Thyroid gland (tissue), 4 donors: ENCODE measurements at regions not wholly inside any gene's neighbourhood (a gene's known extent, or its start where the extent isn't known, plus 50 kb on each side); places are given as distances from the start of the nearest gene placed in this dataset.

ENCODE experiments used
- DNase-seq, 2 donors: peaks; one replicate each; pipeline ENCODE4 v3.0.0-alpha.2; 2019
- H3K27ac ChIP-seq, 3 donors: fragments of 200-600 bp; sonication (generic); 1 replicate in 2 of 3; 2 replicates in 1 of 3; pipeline ENCODE4 v1.5.1; 2016 to 2019; ENCODE audit warnings: mild to moderate bottlenecking in 1 of 3, moderate library complexity in 1 of 3
- H3K27me3 ChIP-seq: fragments of 200-600 bp; sonication (generic); one replicate; pipeline ENCODE4 v1.5.1; 2019
- H3K36me3 ChIP-seq, 2 donors: fragments of 200-600 bp; sonication (generic); one replicate each; pipeline ENCODE4 v1.5.1; 2016 to 2019
- H3K4me1 ChIP-seq, 2 donors: fragments of 200-600 bp; sonication (generic); one replicate each; pipeline ENCODE4 v1.5.1; 2017 to 2019
- H3K4me3 ChIP-seq, 3 donors: fragments of 200-600 bp; sonication (generic); replicated peaks in 1 of 3; 1 replicate in 2 of 3; 2 replicates in 1 of 3; pipeline ENCODE4 v1.5.1; 2016; ENCODE audit warnings: mild to moderate bottlenecking in 1 of 3
- H3K9me3 ChIP-seq: fragments of 200-600 bp; sonication (generic); one replicate; pipeline ENCODE4 v1.5.1; 2017
- POLR2A ChIP-seq, 2 donors: fragments of 450-650 bp; IDR thresholded peaks; one replicate each; pipeline ENCODE4 v1.6.1; 2017; ENCODE audit warnings: antibody characterized with exemption in 2 of 2, mild to moderate bottlenecking in 2 of 2, moderate library complexity in 1 of 2
- WGBS, 2 donors: methylation state at CpG; one replicate each; pipeline ENCODE4 v1.1.5; 2017; 5-methylcytosine and 5-hydroxymethylcytosine counted together
- intact Hi-C: fragments of 100-400 bp; cut with DNase I; formaldehyde crosslinking; loops from one replicate; pipeline ENCODE4 v1.15.1; 2023
- TF ChIP-seq, protein P1 (sequence below), 6 experiments: fragments of 200-600 bp in 3 of 6; fragments of 450-650 bp in 3 of 6; sonication (generic) in 3 of 6; IDR thresholded peaks; one replicate each; pipeline ENCODE4 v1.5.1; 2016 to 2019; ENCODE audit warnings: antibody characterized with exemption in 6 of 6, mild to moderate bottlenecking in 2 of 6, inconsistent platforms in 1 of 6, moderate library complexity in 1 of 6

DNA sequence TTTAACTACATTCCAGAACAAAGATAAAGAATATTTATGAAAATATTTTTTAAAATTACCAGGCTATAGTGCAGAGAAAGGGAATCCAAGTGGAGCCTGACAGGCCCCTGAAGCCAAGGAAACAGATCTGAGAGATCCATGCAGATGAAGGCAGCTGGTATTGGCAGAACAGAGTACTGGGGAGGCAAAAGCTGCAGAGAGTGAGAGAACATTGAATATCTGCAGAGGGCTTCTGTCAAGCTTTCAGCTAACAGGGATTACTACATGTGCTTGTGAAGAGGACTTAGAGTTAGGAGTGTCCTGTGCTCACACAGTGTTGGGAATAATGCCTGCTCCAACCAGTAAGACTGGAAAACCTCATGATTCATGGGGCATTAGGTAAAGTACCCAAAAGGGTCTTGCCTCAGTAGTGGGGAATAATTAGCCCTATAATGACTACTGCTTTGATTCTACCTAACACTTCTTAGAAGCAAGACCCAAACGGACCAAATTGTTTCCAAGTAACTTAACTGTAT lies 657.2 kb downstream of the DHX35 start:
- WGBS, 2 donors: 65 to 69% methylated on average over 1 of the region's 1 CpG

DNA sequence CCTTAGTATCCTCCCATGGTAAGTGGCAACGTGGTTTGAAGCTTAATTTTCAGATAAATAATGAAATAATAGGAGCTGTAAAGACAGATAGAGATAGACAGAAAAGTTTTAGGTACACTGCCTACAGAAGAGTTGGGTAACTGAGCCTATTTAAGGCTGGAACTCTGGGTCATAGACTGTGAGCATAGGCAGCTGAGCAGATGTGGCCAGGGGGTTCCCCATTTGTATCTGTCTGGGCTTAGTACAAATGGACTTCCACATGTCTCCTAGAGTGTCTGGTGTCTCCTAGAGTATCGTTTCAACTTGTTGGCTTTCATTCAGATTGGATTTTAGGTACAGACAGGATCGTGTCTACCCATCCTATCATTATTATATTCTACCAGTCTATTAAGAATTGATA lies 649.8 kb downstream of the DHX35 start:
- WGBS, 2 donors: 68 to 77% methylated on average over 3 of the region's 3 CpGs
- no peak for TF ChIP-seq POLR2A (IDR thresholded peaks at IDR 0.05)
- TF ChIP-seq, protein P1, sequence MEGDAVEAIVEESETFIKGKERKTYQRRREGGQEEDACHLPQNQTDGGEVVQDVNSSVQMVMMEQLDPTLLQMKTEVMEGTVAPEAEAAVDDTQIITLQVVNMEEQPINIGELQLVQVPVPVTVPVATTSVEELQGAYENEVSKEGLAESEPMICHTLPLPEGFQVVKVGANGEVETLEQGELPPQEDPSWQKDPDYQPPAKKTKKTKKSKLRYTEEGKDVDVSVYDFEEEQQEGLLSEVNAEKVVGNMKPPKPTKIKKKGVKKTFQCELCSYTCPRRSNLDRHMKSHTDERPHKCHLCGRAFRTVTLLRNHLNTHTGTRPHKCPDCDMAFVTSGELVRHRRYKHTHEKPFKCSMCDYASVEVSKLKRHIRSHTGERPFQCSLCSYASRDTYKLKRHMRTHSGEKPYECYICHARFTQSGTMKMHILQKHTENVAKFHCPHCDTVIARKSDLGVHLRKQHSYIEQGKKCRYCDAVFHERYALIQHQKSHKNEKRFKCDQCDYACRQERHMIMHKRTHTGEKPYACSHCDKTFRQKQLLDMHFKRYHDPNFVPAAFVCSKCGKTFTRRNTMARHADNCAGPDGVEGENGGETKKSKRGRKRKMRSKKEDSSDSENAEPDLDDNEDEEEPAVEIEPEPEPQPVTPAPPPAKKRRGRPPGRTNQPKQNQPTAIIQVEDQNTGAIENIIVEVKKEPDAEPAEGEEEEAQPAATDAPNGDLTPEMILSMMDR (IDR thresholded peaks at IDR 0.05): no peak
- no peaks in the 10 kb centered on the region for H3K4me1 ChIP-seq
- intact Hi-C loops: no loop called here
- no peaks in the 10 kb centered on the region for H3K9me3 ChIP-seq
- H3K27ac ChIP-seq: no peak overlapping the region
- H3K4me3 ChIP-seq: no peak overlapping the region
- no peak for DNase-seq
- H3K27me3 ChIP-seq: no peaks in the 10 kb centered on the region
- H3K36me3 ChIP-seq: no peaks in the 10 kb centered on the region

More for the DNA sequence above, 657.2 kb downstream of the DHX35 start:
- H3K27me3 ChIP-seq: no peaks in the 10 kb centered on the region
- H3K27ac ChIP-seq: no peak overlapping the region
- no peak for TF ChIP-seq POLR2A (IDR thresholded peaks at IDR 0.05)
- TF ChIP-seq, protein P1 (IDR thresholded peaks at IDR 0.05): no peak
- no peak overlapping the region for H3K4me3 ChIP-seq
- no peak for DNase-seq
- no peaks in the 10 kb centered on the region for H3K36me3 ChIP-seq
- intact Hi-C loops: no loop called here
- H3K4me1 ChIP-seq: no peaks in the 10 kb centered on the region
- H3K9me3 ChIP-seq: no peaks in the 10 kb centered on the region

DNA sequence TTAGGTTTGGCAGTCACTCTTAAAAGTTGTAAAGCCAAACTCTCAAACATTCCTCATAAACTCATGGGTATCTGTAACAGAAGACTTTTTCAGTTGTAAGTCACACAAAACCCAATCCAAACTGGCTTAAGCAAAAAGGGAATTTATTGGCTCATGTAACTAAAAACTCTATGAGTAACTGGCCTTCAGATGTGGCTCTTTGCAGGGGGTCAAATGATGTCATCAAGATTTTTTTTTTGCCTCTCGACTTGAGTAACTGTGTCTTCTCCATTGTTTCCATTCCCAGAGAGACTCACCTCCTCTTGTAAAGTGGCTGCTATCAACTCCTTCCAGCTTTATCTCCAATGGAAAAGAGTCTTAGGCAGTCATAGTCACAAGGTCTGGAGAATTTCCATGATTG lies 645.0 kb downstream of the DHX35 start:
- TF ChIP-seq POLR2A (IDR thresholded peaks at IDR 0.05): no peak
- TF ChIP-seq, protein P1 (IDR thresholded peaks at IDR 0.05): no peak
- no peaks in the 10 kb centered on the region for H3K4me1 ChIP-seq
- H3K4me3 ChIP-seq: no peak overlapping the region
- H3K27me3 ChIP-seq: no peaks in the 10 kb centered on the region
- intact Hi-C loops: no loop called here
- DNase-seq: no peak
- no peaks in the 10 kb centered on the region for H3K9me3 ChIP-seq
- H3K36me3 ChIP-seq: no peaks in the 10 kb centered on the region
- H3K27ac ChIP-seq: no peak overlapping the region
- WGBS, 2 donors: 53 to 61% methylated on average over 1 of the region's 1 CpG

DNA sequence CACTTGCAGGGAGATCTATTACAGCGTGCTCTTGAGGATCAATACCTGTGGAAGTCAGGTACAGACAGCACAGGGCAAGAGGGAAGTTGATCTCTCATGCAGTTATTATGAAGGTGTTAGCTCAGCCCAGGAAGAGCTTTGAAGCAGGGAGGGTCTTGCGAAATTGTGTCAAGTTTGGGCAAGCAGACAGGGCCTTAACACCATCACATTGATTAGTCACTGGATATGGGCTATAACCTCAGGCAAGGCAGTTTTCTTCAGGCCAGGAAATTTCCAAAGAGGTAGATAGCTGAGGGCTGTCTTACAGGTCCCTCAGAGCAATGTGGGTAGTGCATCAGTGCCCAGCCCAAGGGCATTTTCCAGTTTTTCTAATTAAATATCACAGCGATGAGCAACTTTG lies 643.8 kb downstream of the DHX35 start:
- no peak overlapping the region for H3K4me3 ChIP-seq
- TF ChIP-seq, protein P1 (IDR thresholded peaks at IDR 0.05): no peak
- no peak for TF ChIP-seq POLR2A (IDR thresholded peaks at IDR 0.05)
- H3K9me3 ChIP-seq: no peaks in the 10 kb centered on the region
- no peaks in the 10 kb centered on the region for H3K4me1 ChIP-seq
- no peaks in the 10 kb centered on the region for H3K27me3 ChIP-seq
- H3K36me3 ChIP-seq: no peaks in the 10 kb centered on the region
- no peak for DNase-seq
- H3K27ac ChIP-seq: no peak overlapping the region
- 76 to 87% methylated on average over 3 of the region's 3 CpGs for WGBS, 2 donors
- intact Hi-C loops: no loop called here

DNA sequence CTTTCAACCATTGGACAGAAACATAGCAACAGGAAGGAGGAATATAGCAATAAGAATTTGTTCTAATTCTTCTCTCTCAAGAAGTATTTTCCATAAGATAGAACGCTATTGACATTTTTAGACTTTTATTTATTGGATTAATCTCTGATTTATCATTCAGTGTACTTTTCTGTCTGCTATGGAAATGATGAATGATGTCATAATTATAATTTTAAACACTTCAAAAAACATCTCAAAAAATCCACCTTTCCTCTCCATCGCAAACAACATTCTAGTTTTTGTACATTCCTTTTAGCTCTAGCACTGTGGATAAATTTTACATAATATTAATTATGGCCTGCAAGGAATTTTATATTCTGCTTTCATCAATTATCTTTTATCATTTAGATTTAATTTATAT lies 643.2 kb downstream of the DHX35 start:
- no peaks in the 10 kb centered on the region for H3K9me3 ChIP-seq
- no peak for DNase-seq
- H3K27ac ChIP-seq: no peak overlapping the region
- no peaks in the 10 kb centered on the region for H3K36me3 ChIP-seq
- TF ChIP-seq POLR2A (IDR thresholded peaks at IDR 0.05): no peak
- TF ChIP-seq, protein P1 (IDR thresholded peaks at IDR 0.05): no peak
- H3K4me1 ChIP-seq: no peaks in the 10 kb centered on the region
- WGBS, 2 donors: 90 to 93% methylated on average over 2 of the region's 2 CpGs
- no peak overlapping the region for H3K4me3 ChIP-seq
- H3K27me3 ChIP-seq: no peaks in the 10 kb centered on the region
- intact Hi-C loops: no loop called here
